ENCODE measurements at regions not wholly inside any gene's neighbourhood (a gene's known extent, or its start where the extent isn't known, plus 50 kb on each side); places are given as distances from the start of the nearest gene placed in this dataset.
"Not testable (repeated sequence)": the region's sequence is repeated elsewhere in the genome, so short reads cannot be mapped to it uniquely, and the experiment has no call there.

DNA sequence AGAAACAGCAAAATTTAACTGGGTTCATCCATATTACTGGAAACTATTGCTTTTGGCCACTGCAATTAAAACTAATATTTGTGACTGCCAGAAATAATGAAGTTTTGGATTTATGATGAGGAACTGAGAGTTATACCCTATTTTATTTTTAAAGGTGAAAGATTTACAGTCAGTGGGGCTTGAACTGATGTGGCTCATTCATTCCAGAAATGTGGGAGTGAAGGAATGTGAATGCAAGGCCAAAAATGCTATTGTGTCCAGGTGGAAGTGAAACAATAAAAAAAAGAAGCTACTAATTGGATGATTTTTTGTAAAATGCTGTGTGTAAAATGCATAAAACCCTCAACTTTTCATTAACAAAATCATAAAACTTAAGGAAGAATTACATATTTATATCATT lies 491.9 kb downstream of the COL12A1 start:
- no peak overlapping the region for H3K4me3 Mint-ChIP-seq
- no peaks in the 10 kb centered on the region for H3K4me1 Mint-ChIP-seq
- no peak for DNase-seq
- H3K27ac Mint-ChIP-seq = no peak overlapping the region
- Histone ChIP-seq H2AFZ (ENCODE audit: insufficient read depth, low read depth, low read length, poor library complexity, severe bottlenecking) (no peak overlapping the region), H4K20me1 (ENCODE audit: control insufficient read depth, insufficient read depth, low read length, poor library complexity, severe bottlenecking) (no peaks in the 10 kb centered on the region), H3K4me2 (replicated peaks; ENCODE audit: low read depth, low read length, poor library complexity, severe bottlenecking) (no peak overlapping the region), H3K4me1 (ENCODE audit: control insufficient read depth in 2 of 2, insufficient read depth in 2 of 2, low read length in 2 of 2) (no peaks in the 10 kb centered on the region), H3K36me3 (replicated peaks in 1 of 2; ENCODE audit: control extremely low read depth in 1 of 2, control insufficient read depth in 1 of 2, extremely low read depth in 1 of 2, insufficient read depth in 2 of 2, low read length in 1 of 2) (no peaks in the 10 kb centered on the region), H3K9ac (ENCODE audit: low read length) (no peak overlapping the region), H3K4me3 (ENCODE audit: control extremely low read depth in 1 of 5, extremely low read depth in 1 of 5, insufficient read depth in 1 of 5, low read depth in 2 of 5, low read length in 4 of 5) (no peak overlapping the region), H3K27ac (ENCODE audit: low read length in 2 of 2) (no peak overlapping the region), H3K9me3 (ENCODE audit: control extremely low read depth in 1 of 3, control insufficient read depth in 2 of 3, insufficient read depth in 1 of 3, low read length in 2 of 3) (no peaks in the 10 kb centered on the region), H3K79me2 (ENCODE audit: control insufficient read depth, insufficient read depth, low read length) (no peaks in the 10 kb centered on the region), H3K27me3 (replicated peaks in 1 of 4; ENCODE audit: control extremely low read depth in 1 of 4, control insufficient read depth in 3 of 4, insufficient read depth in 4 of 4, low read length in 3 of 4) (no peaks in the 10 kb centered on the region)
- POLR2A ChIA-PET = no interaction called here
- H3K9me3 Mint-ChIP-seq (ENCODE audit: insufficient read depth) = peaks cover under 1% of the 10 kb centered on the region
- CTCF ChIA-PET = no interaction called here
- no peak for TF ChIP-seq EZH2 (IDR thresholded peaks at IDR 0.05; ENCODE audit: borderline replicate concordance, insufficient read depth, low read depth, low read length, poor library complexity, severe bottlenecking)
- TF ChIP-seq, protein P1, sequence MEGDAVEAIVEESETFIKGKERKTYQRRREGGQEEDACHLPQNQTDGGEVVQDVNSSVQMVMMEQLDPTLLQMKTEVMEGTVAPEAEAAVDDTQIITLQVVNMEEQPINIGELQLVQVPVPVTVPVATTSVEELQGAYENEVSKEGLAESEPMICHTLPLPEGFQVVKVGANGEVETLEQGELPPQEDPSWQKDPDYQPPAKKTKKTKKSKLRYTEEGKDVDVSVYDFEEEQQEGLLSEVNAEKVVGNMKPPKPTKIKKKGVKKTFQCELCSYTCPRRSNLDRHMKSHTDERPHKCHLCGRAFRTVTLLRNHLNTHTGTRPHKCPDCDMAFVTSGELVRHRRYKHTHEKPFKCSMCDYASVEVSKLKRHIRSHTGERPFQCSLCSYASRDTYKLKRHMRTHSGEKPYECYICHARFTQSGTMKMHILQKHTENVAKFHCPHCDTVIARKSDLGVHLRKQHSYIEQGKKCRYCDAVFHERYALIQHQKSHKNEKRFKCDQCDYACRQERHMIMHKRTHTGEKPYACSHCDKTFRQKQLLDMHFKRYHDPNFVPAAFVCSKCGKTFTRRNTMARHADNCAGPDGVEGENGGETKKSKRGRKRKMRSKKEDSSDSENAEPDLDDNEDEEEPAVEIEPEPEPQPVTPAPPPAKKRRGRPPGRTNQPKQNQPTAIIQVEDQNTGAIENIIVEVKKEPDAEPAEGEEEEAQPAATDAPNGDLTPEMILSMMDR (IDR thresholded peaks at IDR 0.05) = no peak
- no peak for ATAC-seq (ENCODE audit: low read depth)
- no peaks in the 10 kb centered on the region for H3K27me3 Mint-ChIP-seq
- intact Hi-C loops (cut with micrococcal nuclease) = no loop called here

DNA sequence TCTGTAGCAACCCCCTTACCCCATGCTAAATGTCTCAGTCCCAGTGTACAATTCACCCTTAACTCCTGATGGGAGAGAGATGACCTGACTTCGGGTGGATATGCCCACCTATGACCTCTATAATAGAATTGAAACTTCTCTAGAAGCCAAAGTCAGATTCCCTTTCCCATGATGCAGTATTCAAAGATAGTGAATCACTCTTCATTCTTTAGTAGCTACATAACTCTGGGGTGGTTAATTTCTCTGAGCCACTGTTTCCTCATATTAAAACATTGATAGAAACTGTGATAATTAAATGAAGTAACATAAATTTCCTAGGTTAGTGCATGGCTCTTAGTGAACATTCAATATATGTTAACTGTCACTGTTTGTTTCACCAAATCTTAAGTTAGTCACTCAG lies 500.4 kb downstream of the COL12A1 start:
- no peaks in the 10 kb centered on the region for H3K4me1 ChIP-seq (ENCODE audit: control insufficient read depth in 2 of 2, insufficient read depth in 2 of 2, low read length in 2 of 2)
- H3K9ac ChIP-seq (ENCODE audit: low read length) = no peak overlapping the region
- intact Hi-C loops (cut with micrococcal nuclease) = no loop called here
- DNase-seq (no peak), ATAC-seq (ENCODE audit: low read depth) (no peak)
- no peaks in the 10 kb centered on the region for H4K20me1 ChIP-seq (ENCODE audit: control insufficient read depth, insufficient read depth, low read length, poor library complexity, severe bottlenecking)
- H3K4me2 ChIP-seq (replicated peaks; ENCODE audit: low read depth, low read length, poor library complexity, severe bottlenecking) = no peak overlapping the region
- no peak overlapping the region for H2AFZ ChIP-seq (ENCODE audit: insufficient read depth, low read depth, low read length, poor library complexity, severe bottlenecking)
- WGBS (ENCODE audit: insufficient coverage) = no CpG with 5 or more reads among the region's 1 CpG
- H3K4me3 Mint-ChIP-seq = no peak overlapping the region
- TF ChIP-seq, protein P1 (IDR thresholded peaks at IDR 0.05) = no peak
- TF ChIP-seq EZH2 (IDR thresholded peaks at IDR 0.05; ENCODE audit: borderline replicate concordance, insufficient read depth, low read depth, low read length, poor library complexity, severe bottlenecking) = no peak
- H3K4me3 ChIP-seq (ENCODE audit: control extremely low read depth in 1 of 5, extremely low read depth in 1 of 5, insufficient read depth in 1 of 5, low read depth in 2 of 5, low read length in 4 of 5) = no peak overlapping the region
- H3K27me3 ChIP-seq (replicated peaks in 1 of 4; ENCODE audit: control extremely low read depth in 1 of 4, control insufficient read depth in 3 of 4, insufficient read depth in 4 of 4, low read length in 3 of 4) = no peaks in the 10 kb centered on the region
- no peaks in the 10 kb centered on the region for H3K4me1 Mint-ChIP-seq
- ChIA-PET POLR2A (no interaction called here), CTCF (no interaction called here)
- H3K9me3 ChIP-seq (ENCODE audit: control extremely low read depth in 1 of 3, control insufficient read depth in 2 of 3, insufficient read depth in 1 of 3, low read length in 2 of 3) = no peaks in the 10 kb centered on the region
- H3K36me3 ChIP-seq (replicated peaks in 1 of 2; ENCODE audit: control extremely low read depth in 1 of 2, control insufficient read depth in 1 of 2, extremely low read depth in 1 of 2, insufficient read depth in 2 of 2, low read length in 1 of 2) = no peaks in the 10 kb centered on the region
- H3K9me3 Mint-ChIP-seq (ENCODE audit: insufficient read depth) = no peaks in the 10 kb centered on the region
- no peak overlapping the region for H3K27ac Mint-ChIP-seq
- no peak overlapping the region for H3K27ac ChIP-seq (ENCODE audit: low read length in 2 of 2)
- H3K27me3 Mint-ChIP-seq = no peaks in the 10 kb centered on the region
- H3K79me2 ChIP-seq (ENCODE audit: control insufficient read depth, insufficient read depth, low read length) = no peaks in the 10 kb centered on the region

DNA sequence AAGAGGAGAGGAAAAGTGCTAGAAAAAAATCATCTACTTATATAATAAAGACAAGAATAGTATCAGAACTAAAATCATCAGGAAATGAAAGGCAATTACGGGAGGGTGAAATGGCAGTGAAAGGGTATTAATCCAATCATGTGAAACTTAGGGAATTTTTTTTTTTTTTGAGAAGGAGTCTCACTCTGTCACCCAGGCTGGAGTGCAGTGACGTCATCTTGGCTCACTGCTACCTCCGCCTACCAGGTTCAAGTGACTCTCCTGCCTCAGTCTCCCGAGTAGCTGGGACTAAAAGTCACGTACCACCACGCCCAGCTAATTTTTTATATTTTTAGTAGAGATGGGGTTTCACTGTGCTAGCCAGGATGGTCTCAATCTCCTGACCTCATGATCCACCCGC lies 501.3 kb downstream of the COL12A1 start:
- H3K9ac ChIP-seq (ENCODE audit: low read length); H3K79me2 ChIP-seq (ENCODE audit: control insufficient read depth, insufficient read depth, low read length); H3K4me1 Mint-ChIP-seq; H3K9me3 Mint-ChIP-seq (ENCODE audit: insufficient read depth); H3K27me3 ChIP-seq (replicated peaks in 1 of 4; ENCODE audit: control extremely low read depth in 1 of 4, control insufficient read depth in 3 of 4, insufficient read depth in 4 of 4, low read length in 3 of 4); H3K9me3 ChIP-seq (ENCODE audit: control extremely low read depth in 1 of 3, control insufficient read depth in 2 of 3, insufficient read depth in 1 of 3, low read length in 2 of 3); POLR2A ChIA-PET; H3K4me3 Mint-ChIP-seq; H3K4me1 ChIP-seq (ENCODE audit: control insufficient read depth in 2 of 2, insufficient read depth in 2 of 2, low read length in 2 of 2); H3K27ac ChIP-seq (ENCODE audit: low read length in 2 of 2); H3K27ac Mint-ChIP-seq; ATAC-seq (ENCODE audit: low read depth); H3K4me2 ChIP-seq (replicated peaks; ENCODE audit: low read depth, low read length, poor library complexity, severe bottlenecking); CTCF ChIA-PET; H3K36me3 ChIP-seq (replicated peaks in 1 of 2; ENCODE audit: control extremely low read depth in 1 of 2, control insufficient read depth in 1 of 2, extremely low read depth in 1 of 2, insufficient read depth in 2 of 2, low read length in 1 of 2); intact Hi-C loops (cut with micrococcal nuclease); H3K27me3 Mint-ChIP-seq; H3K4me3 ChIP-seq (ENCODE audit: control extremely low read depth in 1 of 5, extremely low read depth in 1 of 5, insufficient read depth in 1 of 5, low read depth in 2 of 5, low read length in 4 of 5); DNase-seq; H2AFZ ChIP-seq (ENCODE audit: insufficient read depth, low read depth, low read length, poor library complexity, severe bottlenecking); H4K20me1 ChIP-seq (ENCODE audit: control insufficient read depth, insufficient read depth, low read length, poor library complexity, severe bottlenecking): not testable (repeated sequence)
- WGBS (ENCODE audit: insufficient coverage) = no CpG with 5 or more reads among the region's 7 CpGs
